Activated naive CD8-positive, alpha-beta T cell treated with anti-CD3 and anti-CD28 coated beads, Interleukin-2, amount 10 ng/mL, durations not matched to agents 7 days and 5 days (primary cell): ENCODE measurements at regions not wholly inside any gene's neighbourhood (a gene's known extent, or its start where the extent isn't known, plus 50 kb on each side); places are given as distances from the start of the nearest gene placed in this dataset.

Experiments used
- ATAC-seq: fragments of 150-1000 bp; cut with Tn5 transposase; one replicate; pipeline ENCODE4 v1.10.0; 2021; ENCODE audit warnings: low read depth, moderate library complexity
- POLR2A ChIA-PET: fragments of 350-600 bp; sonication (Branson Sonifier 250); formaldehyde crosslinking; loops from one replicate; lab custom pipeline; 2021; ENCODE audit warnings: antibody characterized with exemption; lab: Charles Lee
- DNase-seq: peaks from one replicate; pipeline ENCODE4 v3.0.0; 2021
- H3K27ac Mint-ChIP-seq: one replicate; pipeline ENCODE4 v1.8.0; 2022; ENCODE audit warnings: mild to moderate bottlenecking, mixed read lengths
- H3K27me3 Mint-ChIP-seq: one replicate; pipeline ENCODE4 v1.8.0; 2022; ENCODE audit warnings: mild to moderate bottlenecking, moderate library complexity, mixed read lengths
- H3K36me3 Mint-ChIP-seq: one replicate; pipeline ENCODE4 v1.8.0; 2021; ENCODE audit warnings: mild to moderate bottlenecking, mixed read lengths
- H3K4me1 Mint-ChIP-seq: one replicate; pipeline ENCODE4 v1.8.0; 2021; ENCODE audit warnings: mixed read lengths
- H3K4me3 Mint-ChIP-seq: one replicate; pipeline ENCODE4 v1.8.0; 2022; ENCODE audit warnings: mild to moderate bottlenecking, moderate library complexity, mixed read lengths
- H3K9me3 Mint-ChIP-seq: one replicate; pipeline ENCODE4 v1.8.0; 2021; ENCODE audit warnings: mixed read lengths

GRCh38 chr15:72861354-72861910 lies 77.9 kb upstream of the ADPGK start:
- POLR2A ChIA-PET, result no interaction called here
- peaks cover 6% of the 10 kb centered on the region for H3K27me3 Mint-ChIP-seq
- peaks cover 2% of the 10 kb centered on the region for H3K4me1 Mint-ChIP-seq
- DNase-seq (no peak), ATAC-seq (no peak)
- H3K27ac Mint-ChIP-seq, result no peak overlapping the region
- peaks cover 1% of the 10 kb centered on the region for H3K9me3 Mint-ChIP-seq
- no peaks in the 10 kb centered on the region for H3K36me3 Mint-ChIP-seq
- H3K4me3 Mint-ChIP-seq, result no peak overlapping the region

GRCh38 chr15:72859757-72860145 lies 76.2 kb upstream of the ADPGK start:
- Mint-ChIP-seq H3K36me3 (no peaks in the 10 kb centered on the region), H3K4me1 (peaks cover 2% of the 10 kb centered on the region), H3K4me3 (no peak overlapping the region), H3K27me3 (peaks cover 8% of the 10 kb centered on the region), H3K9me3 (peaks cover 1% of the 10 kb centered on the region), H3K27ac (no peak overlapping the region)
- DNase-seq, result no peak
- ATAC-seq, result no peak
- POLR2A ChIA-PET, result no interaction called here

GRCh38 chr15:72859017-72859756 lies 75.6 kb upstream of the ADPGK start:
- Mint-ChIP-seq H3K4me3 (no peak overlapping the region), H3K27me3 (peaks cover 6% of the 10 kb centered on the region), H3K4me1 (peaks cover 2% of the 10 kb centered on the region), H3K9me3 (peaks cover 1% of the 10 kb centered on the region), H3K36me3 (no peaks in the 10 kb centered on the region), H3K27ac (no peak overlapping the region)
- DNase-seq, result no peak
- ATAC-seq, result no peak
- POLR2A ChIA-PET, result no interaction called here

- POLR2A ChIA-PET, result no interaction called here
- Mint-ChIP-seq H3K4me3 (no peak overlapping the region), H3K9me3 (peaks cover 1% of the 10 kb centered on the region), H3K27ac (no peak overlapping the region), H3K4me1 (peaks cover 2% of the 10 kb centered on the region), H3K27me3 (peaks cover 11% of the 10 kb centered on the region), H3K36me3 (no peaks in the 10 kb centered on the region)
- ATAC-seq (no peak), DNase-seq (no peak)
These were observed 74.6 kb upstream of the ADPGK start for GRCh38 chr15:72858205-72858604.

GRCh38 chr15:72857331-72858063 lies 73.9 kb upstream of the ADPGK start:
- peaks cover 2% of the 10 kb centered on the region for H3K4me1 Mint-ChIP-seq
- DNase-seq (no peak), ATAC-seq (no peak)
- no peaks in the 10 kb centered on the region for H3K36me3 Mint-ChIP-seq
- no peak overlapping the region for H3K27ac Mint-ChIP-seq
- POLR2A ChIA-PET, result no interaction called here
- H3K27me3 Mint-ChIP-seq, result peaks cover 11% of the 10 kb centered on the region
- no peak overlapping the region for H3K4me3 Mint-ChIP-seq
- peaks cover 1% of the 10 kb centered on the region for H3K9me3 Mint-ChIP-seq

- Mint-ChIP-seq H3K27me3 (peaks cover 11% of the 10 kb centered on the region), H3K9me3 (no peaks in the 10 kb centered on the region), H3K27ac (no peak overlapping the region), H3K4me3 (no peak overlapping the region), H3K4me1 (peaks cover 1% of the 10 kb centered on the region), H3K36me3 (no peaks in the 10 kb centered on the region)
- POLR2A ChIA-PET, result no interaction called here
- DNase-seq, result no peak
- no peak for ATAC-seq
These were observed 73.0 kb upstream of the ADPGK start for GRCh38 chr15:72856549-72857040.

- Mint-ChIP-seq H3K4me1 (no peaks in the 10 kb centered on the region), H3K36me3 (no peaks in the 10 kb centered on the region), H3K9me3 (no peaks in the 10 kb centered on the region), H3K4me3 (no peak overlapping the region), H3K27me3 (peaks cover 12% of the 10 kb centered on the region), H3K27ac (no peak overlapping the region)
- ATAC-seq, result no peak
- POLR2A ChIA-PET, result no interaction called here
- no peak for DNase-seq
These were observed 72.2 kb upstream of the ADPGK start for GRCh38 chr15:72855791-72856190.

GRCh38 chr15:72852273-72852672 lies 68.7 kb upstream of the ADPGK start:
- no peak for ATAC-seq
- no peak overlapping the region for H3K4me3 Mint-ChIP-seq
- H3K36me3 Mint-ChIP-seq, result no peaks in the 10 kb centered on the region
- H3K9me3 Mint-ChIP-seq, result no peaks in the 10 kb centered on the region
- no peaks in the 10 kb centered on the region for H3K4me1 Mint-ChIP-seq
- no peak overlapping the region for H3K27ac Mint-ChIP-seq
- no peak for DNase-seq
- POLR2A ChIA-PET, result no interaction called here
- peaks cover 19% of the 10 kb centered on the region for H3K27me3 Mint-ChIP-seq

- Mint-ChIP-seq H3K27me3 (peaks cover 20% of the 10 kb centered on the region), H3K27ac (no peak overlapping the region), H3K4me3 (no peak overlapping the region), H3K4me1 (no peaks in the 10 kb centered on the region), H3K36me3 (no peaks in the 10 kb centered on the region), H3K9me3 (no peaks in the 10 kb centered on the region)
- no peak for ATAC-seq
- DNase-seq, result no peak
- POLR2A ChIA-PET, result no interaction called here
These were observed 68.0 kb upstream of the ADPGK start for GRCh38 chr15:72851586-72851985.

GRCh38 chr15:72850833-72851232 lies 67.3 kb upstream of the ADPGK start:
- no peak overlapping the region for H3K4me3 Mint-ChIP-seq
- H3K4me1 Mint-ChIP-seq, result no peaks in the 10 kb centered on the region
- POLR2A ChIA-PET, result no interaction called here
- ATAC-seq, result no peak
- peaks cover 27% of the 10 kb centered on the region for H3K27me3 Mint-ChIP-seq
- no peak overlapping the region for H3K27ac Mint-ChIP-seq
- DNase-seq, result no peak
- H3K9me3 Mint-ChIP-seq, result no peaks in the 10 kb centered on the region
- H3K36me3 Mint-ChIP-seq, result no peaks in the 10 kb centered on the region

- POLR2A ChIA-PET, result no interaction called here
- Mint-ChIP-seq H3K27ac (no peak overlapping the region), H3K27me3 (peaks cover 30% of the 10 kb centered on the region)
These were observed 64.2 kb upstream of the ADPGK start for GRCh38 chr15:72847806-72848205.

GRCh38 chr15:72847033-72847432 lies 63.5 kb upstream of the ADPGK start:
- DNase-seq (no peak), ATAC-seq (no peak)
- Mint-ChIP-seq H3K4me3 (no peak overlapping the region), H3K27ac (no peak overlapping the region), H3K4me1 (peaks cover 4% of the 10 kb centered on the region), H3K27me3 (peaks cover 33% of the 10 kb centered on the region), H3K9me3 (peaks cover 4% of the 10 kb centered on the region), H3K36me3 (no peaks in the 10 kb centered on the region)
- POLR2A ChIA-PET, result no interaction called here

More at GRCh38 chr15:72847806-72848205, 64.2 kb upstream of the ADPGK start:
- H3K4me3 Mint-ChIP-seq, result no peak overlapping the region
- DNase-seq (no peak), ATAC-seq (no peak)
- H3K4me1 Mint-ChIP-seq, result peaks cover 4% of the 10 kb centered on the region
- peaks cover 4% of the 10 kb centered on the region for H3K9me3 Mint-ChIP-seq
- H3K36me3 Mint-ChIP-seq, result no peaks in the 10 kb centered on the region

- no peak for DNase-seq
- H3K9me3 Mint-ChIP-seq, result peaks cover 4% of the 10 kb centered on the region
- H3K27me3 Mint-ChIP-seq, result peaks cover 36% of the 10 kb centered on the region
- H3K36me3 Mint-ChIP-seq, result no peaks in the 10 kb centered on the region
- no peak for ATAC-seq
- POLR2A ChIA-PET, result no interaction called here
- no peak overlapping the region for H3K4me3 Mint-ChIP-seq
- no peak overlapping the region for H3K27ac Mint-ChIP-seq
- peaks cover 4% of the 10 kb centered on the region for H3K4me1 Mint-ChIP-seq
These were observed 62.4 kb upstream of the ADPGK start for GRCh38 chr15:72845981-72846383.

- Mint-ChIP-seq H3K9me3 (peaks cover 4% of the 10 kb centered on the region), H3K27ac (no peak overlapping the region), H3K27me3 (peaks cover 38% of the 10 kb centered on the region), H3K4me3 (no peak overlapping the region), H3K36me3 (no peaks in the 10 kb centered on the region), H3K4me1 (peaks cover 4% of the 10 kb centered on the region)
- POLR2A ChIA-PET, result no interaction called here
- no peak for ATAC-seq
- DNase-seq, result no peak
These were observed 60.5 kb upstream of the ADPGK start for GRCh38 chr15:72844067-72844466.
